Subcutaneous abdominal adipose tissue (tissue), 5 donors: ENCODE measurements at regions not wholly inside any gene's neighbourhood (a gene's known extent, or its start where the extent isn't known, plus 50 kb on each side); places are given as distances from the start of the nearest gene placed in this dataset.

ENCODE experiments used
- H3K27ac ChIP-seq: one replicate; pipeline ENCODE4 v1.7.0; 2013; ENCODE audit warnings: low read depth, mild to moderate bottlenecking, inconsistent platforms, low read length, moderate library complexity
- H3K27me3 ChIP-seq, 5 donors: one replicate each; pipeline ENCODE4 v1.7.0; 2013; ENCODE audit warnings: low read length in 5 of 5, inconsistent platforms in 1 of 5; ENCODE audit not compliant: control insufficient read depth in 5 of 5, insufficient read depth in 4 of 5
- H3K36me3 ChIP-seq, 5 donors: one replicate each; pipeline ENCODE4 v1.7.0; 2013; ENCODE audit warnings: low read length in 5 of 5; ENCODE audit not compliant: control insufficient read depth in 5 of 5, insufficient read depth in 5 of 5
- H3K4me1 ChIP-seq, 5 donors: one replicate each; pipeline ENCODE4 v1.7.0; 2013; ENCODE audit warnings: low read length in 5 of 5, mild to moderate bottlenecking in 3 of 5, moderate library complexity in 1 of 5; ENCODE audit not compliant: control insufficient read depth in 5 of 5, insufficient read depth in 5 of 5
- H3K4me3 ChIP-seq, 5 donors: one replicate each; pipeline ENCODE4 v1.7.0; 2013; ENCODE audit warnings: low read length in 5 of 5, low read depth in 1 of 5
- H3K9ac ChIP-seq, 5 donors: one replicate each; pipeline ENCODE4 v1.7.0; 2013; ENCODE audit warnings: low read length in 5 of 5, mild to moderate bottlenecking in 4 of 5, moderate library complexity in 3 of 5
- H3K9me3 ChIP-seq, 5 donors: one replicate each; pipeline ENCODE4 v1.7.0; 2013; ENCODE audit warnings: low read length in 5 of 5; ENCODE audit not compliant: control insufficient read depth in 5 of 5
- donor health status: healthy.
- donor health status: healthy.
- donor health status: healthy.
- donor health status: healthy.
- donor health status: healthy.

- no peak overlapping the region for H3K4me3 ChIP-seq
- H3K9ac ChIP-seq: no peak overlapping the region
- H3K36me3 ChIP-seq: no peaks in the 10 kb centered on the region
- H3K9me3 ChIP-seq: peaks cover 0 to 18% (median 4%) of the 10 kb centered on the region in 5 donors
- peaks cover 0 to 9% (median 0%) of the 10 kb centered on the region in 5 donors for H3K4me1 ChIP-seq
- H3K27me3 ChIP-seq: no peaks in the 10 kb centered on the region
- H3K27ac ChIP-seq: no peak overlapping the region
These were observed 644.8 kb downstream of the HTR1B start for GRCh38 chr6:76818451-76818850.

- Histone ChIP-seq H3K36me3 (no peaks in the 10 kb centered on the region), H3K4me1 (peaks cover 0 to 9% (median 0%) of the 10 kb centered on the region in 5 donors), H3K4me3 (no peak overlapping the region), H3K27me3 (no peaks in the 10 kb centered on the region), H3K27ac (no peak overlapping the region), H3K9me3 (peaks cover 0 to 9% (median 4%) of the 10 kb centered on the region in 5 donors), H3K9ac (no peak overlapping the region)
These were observed 645.9 kb downstream of the HTR1B start for GRCh38 chr6:76817429-76817828.

GRCh38 chr6:76814496-76815458 is 648.5 kb downstream of the HTR1B start:
- H3K9ac ChIP-seq: no peak overlapping the region
- H3K27me3 ChIP-seq: no peaks in the 10 kb centered on the region
- no peak overlapping the region for H3K4me3 ChIP-seq
- no peaks in the 10 kb centered on the region for H3K36me3 ChIP-seq
- H3K9me3 ChIP-seq: peaks cover 0 to 3% (median 0%) of the 10 kb centered on the region in 5 donors
- no peak overlapping the region for H3K27ac ChIP-seq
- peaks cover 0 to 9% (median 0%) of the 10 kb centered on the region in 5 donors for H3K4me1 ChIP-seq

- H3K36me3 ChIP-seq: no peaks in the 10 kb centered on the region
- no peaks in the 10 kb centered on the region for H3K27me3 ChIP-seq
- H3K4me1 ChIP-seq: peaks cover 0 to 9% (median 0%) of the 10 kb centered on the region in 5 donors
- no peak overlapping the region for H3K4me3 ChIP-seq
- no peak overlapping the region for H3K9ac ChIP-seq
- H3K9me3 ChIP-seq: peaks cover 0 to 3% (median 0%) of the 10 kb centered on the region in 5 donors
- H3K27ac ChIP-seq: no peak overlapping the region
These were observed 653.0 kb downstream of the HTR1B start for GRCh38 chr6:76810286-76810685.

GRCh38 chr6:76803038-76803580 is 660.2 kb downstream of the HTR1B start:
- Histone ChIP-seq H3K4me3 (no peak overlapping the region), H3K9me3 (peaks cover 0 to 6% (median 0%) of the 10 kb centered on the region in 5 donors), H3K27ac (no peak overlapping the region), H3K4me1 (no peaks in the 10 kb centered on the region), H3K36me3 (no peaks in the 10 kb centered on the region), H3K9ac (no peak overlapping the region), H3K27me3 (no peaks in the 10 kb centered on the region)

GRCh38 chr6:76792394-76792793 is 670.9 kb downstream of the HTR1B start:
- H3K4me1 ChIP-seq: no peaks in the 10 kb centered on the region
- H3K36me3 ChIP-seq: no peaks in the 10 kb centered on the region
- H3K9me3 ChIP-seq: no peaks in the 10 kb centered on the region

GRCh38 chr6:76790881-76791280 is 672.4 kb downstream of the HTR1B start:
- no peak overlapping the region for H3K27ac ChIP-seq
- no peaks in the 10 kb centered on the region for H3K4me1 ChIP-seq
- no peaks in the 10 kb centered on the region for H3K9me3 ChIP-seq
- H3K36me3 ChIP-seq: no peaks in the 10 kb centered on the region
- no peaks in the 10 kb centered on the region for H3K27me3 ChIP-seq
- no peak overlapping the region for H3K4me3 ChIP-seq
- no peak overlapping the region for H3K9ac ChIP-seq

More at GRCh38 chr6:76792394-76792793, 670.9 kb downstream of the HTR1B start:
- no peak overlapping the region for H3K27ac ChIP-seq
- no peak overlapping the region for H3K4me3 ChIP-seq
- no peaks in the 10 kb centered on the region for H3K27me3 ChIP-seq
- no peak overlapping the region for H3K9ac ChIP-seq

GRCh38 chr6:76790045-76790796 is 673.1 kb downstream of the HTR1B start:
- H3K27me3 ChIP-seq: no peaks in the 10 kb centered on the region
- no peaks in the 10 kb centered on the region for H3K36me3 ChIP-seq
- H3K27ac ChIP-seq: no peak overlapping the region
- H3K9ac ChIP-seq: no peak overlapping the region
- H3K4me1 ChIP-seq: no peaks in the 10 kb centered on the region
- H3K9me3 ChIP-seq: no peaks in the 10 kb centered on the region
- no peak overlapping the region for H3K4me3 ChIP-seq

- H3K9ac ChIP-seq: no peak overlapping the region
- H3K4me3 ChIP-seq: no peak overlapping the region
- H3K4me1 ChIP-seq: no peaks in the 10 kb centered on the region
- H3K27ac ChIP-seq: no peak overlapping the region
- no peaks in the 10 kb centered on the region for H3K36me3 ChIP-seq
- no peaks in the 10 kb centered on the region for H3K9me3 ChIP-seq
- H3K27me3 ChIP-seq: no peaks in the 10 kb centered on the region
These were observed 673.7 kb downstream of the HTR1B start for GRCh38 chr6:76789580-76789979.

GRCh38 chr6:76788155-76788554 is 675.1 kb downstream of the HTR1B start:
- no peaks in the 10 kb centered on the region for H3K27me3 ChIP-seq
- H3K4me1 ChIP-seq: no peaks in the 10 kb centered on the region
- H3K9ac ChIP-seq: no peak overlapping the region
- H3K36me3 ChIP-seq: no peaks in the 10 kb centered on the region
- H3K9me3 ChIP-seq: no peaks in the 10 kb centered on the region
- no peak overlapping the region for H3K27ac ChIP-seq
- H3K4me3 ChIP-seq: no peak overlapping the region
